AG10803 (cell line): ENCODE measurements at regions not wholly inside any gene's neighbourhood (a gene's known extent, or its start where the extent isn't known, plus 50 kb on each side); places are given as distances from the start of the nearest gene placed in this dataset.

Experiments
- DNase-seq: peaks from one replicate; pipeline ENCODE4 v3.0.0; 2010; ENCODE audit warnings: low read depth
- H3K4me3 ChIP-seq: 2 replicates; pipeline ENCODE4 v1.5.1; 2011; ENCODE audit warnings: mild to moderate bottlenecking, low read length, control low read depth
- TF ChIP-seq, protein P1 (sequence below): conservative IDR thresholded peaks from 2 replicates; pipeline ENCODE4 v1.5.1; 2011; ENCODE audit warnings: mild to moderate bottlenecking, low read length, control low read depth, inconsistent platforms

DNA sequence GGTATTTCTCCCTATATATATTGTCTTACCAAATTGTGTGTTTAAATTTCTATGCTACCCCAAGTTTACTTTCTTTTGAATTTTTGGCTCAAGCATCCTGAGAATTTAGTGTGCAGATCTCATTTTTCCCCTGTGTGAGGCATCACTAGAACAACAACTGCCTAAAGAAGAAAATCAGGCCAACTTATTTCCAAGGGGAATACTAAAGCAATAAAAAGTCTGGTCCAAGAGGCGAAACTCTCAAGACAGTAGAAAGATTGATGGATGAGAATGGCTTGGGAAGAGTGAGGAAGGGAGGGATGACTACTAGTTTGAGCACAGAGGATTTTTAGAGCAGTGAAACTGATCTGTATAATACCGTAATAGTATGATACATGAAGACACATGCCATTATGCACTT lies 86.3 kb upstream of the CFAP20DC start:
- no peak for DNase-seq
- TF ChIP-seq, protein P1, sequence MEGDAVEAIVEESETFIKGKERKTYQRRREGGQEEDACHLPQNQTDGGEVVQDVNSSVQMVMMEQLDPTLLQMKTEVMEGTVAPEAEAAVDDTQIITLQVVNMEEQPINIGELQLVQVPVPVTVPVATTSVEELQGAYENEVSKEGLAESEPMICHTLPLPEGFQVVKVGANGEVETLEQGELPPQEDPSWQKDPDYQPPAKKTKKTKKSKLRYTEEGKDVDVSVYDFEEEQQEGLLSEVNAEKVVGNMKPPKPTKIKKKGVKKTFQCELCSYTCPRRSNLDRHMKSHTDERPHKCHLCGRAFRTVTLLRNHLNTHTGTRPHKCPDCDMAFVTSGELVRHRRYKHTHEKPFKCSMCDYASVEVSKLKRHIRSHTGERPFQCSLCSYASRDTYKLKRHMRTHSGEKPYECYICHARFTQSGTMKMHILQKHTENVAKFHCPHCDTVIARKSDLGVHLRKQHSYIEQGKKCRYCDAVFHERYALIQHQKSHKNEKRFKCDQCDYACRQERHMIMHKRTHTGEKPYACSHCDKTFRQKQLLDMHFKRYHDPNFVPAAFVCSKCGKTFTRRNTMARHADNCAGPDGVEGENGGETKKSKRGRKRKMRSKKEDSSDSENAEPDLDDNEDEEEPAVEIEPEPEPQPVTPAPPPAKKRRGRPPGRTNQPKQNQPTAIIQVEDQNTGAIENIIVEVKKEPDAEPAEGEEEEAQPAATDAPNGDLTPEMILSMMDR: no peak
- H3K4me3 ChIP-seq: no peak overlapping the region

DNA sequence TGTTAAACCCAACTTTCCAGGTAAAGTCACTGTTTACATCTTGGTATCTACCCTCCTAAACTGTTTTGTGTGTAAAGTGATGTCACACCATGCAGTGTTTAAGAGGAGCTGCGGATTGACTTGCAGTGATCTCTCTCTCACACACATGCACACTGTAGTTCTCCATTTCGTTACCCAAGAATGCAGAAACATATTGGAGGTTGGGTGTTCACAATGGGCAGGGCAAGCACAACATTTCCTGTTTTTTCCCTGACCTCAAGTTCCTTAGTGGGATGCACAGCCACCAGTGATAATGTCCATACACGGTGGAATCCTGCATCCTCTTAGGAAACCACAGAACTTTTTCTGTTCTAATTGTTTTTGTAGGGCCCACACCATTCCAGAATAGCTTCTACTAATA lies 85.3 kb upstream of the CFAP20DC start:
- TF ChIP-seq, protein P1: no peak
- DNase-seq: no peak
- no peak overlapping the region for H3K4me3 ChIP-seq

DNA sequence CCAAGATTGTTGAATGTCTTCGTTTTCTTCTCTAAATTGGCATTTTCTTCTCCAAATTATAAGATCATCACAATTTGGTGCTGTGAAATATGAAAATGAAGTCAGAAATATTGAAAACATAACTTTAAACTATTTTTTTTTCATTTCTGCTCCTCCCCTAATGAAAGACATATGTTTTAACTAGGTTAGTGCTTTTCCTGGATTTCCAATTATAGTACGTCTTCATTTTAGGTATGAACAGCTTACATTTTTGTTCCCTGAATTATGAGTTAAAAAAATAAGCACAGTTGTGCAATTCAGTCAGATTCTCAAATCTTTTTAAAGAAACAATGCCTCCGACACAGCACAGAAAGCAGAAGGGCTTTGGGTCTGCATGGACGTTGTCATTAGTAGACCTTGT lies 83.5 kb upstream of the CFAP20DC start:
- no peak overlapping the region for H3K4me3 ChIP-seq
- TF ChIP-seq, protein P1: no peak
- DNase-seq: peak; percentile 75

DNA sequence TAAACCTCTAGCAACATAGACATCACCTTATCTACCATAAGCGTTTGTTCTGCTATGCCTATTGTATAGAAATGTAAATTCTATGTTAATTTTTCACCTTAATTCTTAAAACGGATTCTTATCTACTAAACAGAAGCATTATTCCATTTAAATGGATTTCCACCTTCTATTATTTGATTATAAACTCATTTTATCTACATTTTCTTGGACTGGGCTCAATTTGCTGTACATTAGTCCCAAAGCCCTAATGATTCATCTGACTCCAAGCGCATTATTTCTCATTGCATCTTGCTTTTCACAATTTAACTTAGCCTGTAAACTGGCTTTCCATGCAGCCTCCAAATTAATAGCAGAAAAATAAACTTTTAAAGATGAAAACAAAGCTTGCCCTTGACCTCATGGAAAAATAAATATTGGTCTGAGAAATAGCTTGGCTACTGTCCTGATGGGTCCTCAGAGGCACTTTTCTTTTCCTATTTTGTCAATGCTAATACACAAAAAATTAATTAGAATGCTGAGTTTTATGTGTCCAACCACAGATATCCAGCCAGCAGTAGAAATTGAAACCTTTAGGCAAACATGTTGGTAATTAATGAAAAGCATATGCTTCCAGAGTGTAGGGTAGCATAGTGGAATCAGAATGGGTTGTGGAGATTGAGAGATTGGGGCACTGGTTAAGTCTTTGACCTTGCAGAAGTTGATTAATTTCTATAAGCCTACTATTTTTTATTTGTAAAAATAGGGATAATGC lies 81.4 kb upstream of the CFAP20DC start:
- TF ChIP-seq, protein P1: no peak
- DNase-seq: peak; percentile 68
- H3K4me3 ChIP-seq: no peak overlapping the region

DNA sequence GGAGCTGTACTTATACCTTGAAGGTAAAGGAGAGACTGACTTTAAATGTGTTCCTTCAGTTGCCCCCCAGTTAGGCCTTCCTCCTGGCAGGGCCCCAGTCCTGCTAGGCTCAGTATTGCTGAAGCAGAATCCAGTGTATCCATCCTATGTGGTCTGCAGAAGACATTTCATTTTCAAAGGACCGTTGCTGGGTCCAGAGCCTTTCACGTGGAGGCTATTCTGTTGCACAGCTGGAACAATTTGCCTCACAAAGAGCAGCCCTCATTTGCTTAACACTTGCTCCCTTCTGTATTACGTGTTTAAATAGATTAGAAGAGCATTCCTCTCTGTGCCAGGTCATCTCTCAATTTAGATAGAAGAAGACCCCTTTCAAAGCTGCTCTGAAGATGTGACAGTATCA lies 78.9 kb upstream of the CFAP20DC start:
- no peak for DNase-seq
- TF ChIP-seq, protein P1: no peak
- no peak overlapping the region for H3K4me3 ChIP-seq

DNA sequence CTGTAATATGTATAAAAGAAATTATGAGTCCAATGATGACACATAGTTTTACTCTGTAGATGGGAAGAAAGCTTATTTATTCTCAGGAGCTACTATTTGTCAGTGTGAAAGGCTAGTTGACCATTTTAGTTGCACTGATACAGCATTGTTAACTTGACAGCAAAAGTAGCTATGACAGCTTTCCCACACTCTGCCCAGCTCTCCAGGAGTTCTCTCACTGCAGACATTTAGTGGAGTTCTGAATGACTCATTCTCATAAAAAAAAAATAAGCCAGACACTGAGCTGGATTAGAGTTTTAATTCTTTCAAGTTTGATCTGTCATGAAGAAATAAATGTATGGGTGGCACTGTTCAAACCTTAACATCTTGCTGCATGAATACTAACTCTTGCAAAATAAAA lies 77.2 kb upstream of the CFAP20DC start:
- TF ChIP-seq, protein P1: no peak
- no peak overlapping the region for H3K4me3 ChIP-seq
- DNase-seq: peak; percentile 78

DNA sequence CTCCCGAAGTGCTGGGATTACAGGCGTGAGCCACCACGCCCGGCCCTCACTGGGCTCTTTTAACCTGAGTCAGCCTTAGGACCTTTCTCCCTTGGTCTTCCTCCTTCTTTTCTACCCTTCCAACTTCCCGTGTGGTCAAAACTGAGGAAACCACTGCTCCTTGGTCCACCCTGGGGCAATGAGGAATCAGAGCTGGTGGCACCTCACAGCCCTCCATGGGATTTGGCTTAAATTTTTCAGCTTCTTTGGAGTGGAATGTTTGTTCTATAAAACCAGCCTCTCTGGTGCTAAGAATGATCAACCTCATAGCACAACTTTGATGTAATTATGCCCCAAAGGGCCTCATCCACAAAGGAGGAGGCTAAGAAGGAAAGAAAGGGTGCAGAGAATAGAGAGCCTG lies 76.6 kb upstream of the CFAP20DC start:
- no peak for DNase-seq
- TF ChIP-seq, protein P1: no peak
- no peak overlapping the region for H3K4me3 ChIP-seq
